ENCODE measurements at regions not wholly inside any gene's neighbourhood (a gene's known extent, or its start where the extent isn't known, plus 50 kb on each side); places are given as distances from the start of the nearest gene placed in this dataset.

GRCh38 chr2:235262750-235263149 lies 231.1 kb upstream of the AGAP1 start:
- WGBS (ENCODE audit: missing lambda C conversion rate): 98% methylated on average over 4 of the region's 4 CpGs
- CTCF ChIA-PET: interaction anchor here (0.6 to 3.2 kb wide), 5 partner anchors 11 to 1287 kb away, joined by 3 to 14 read pairs (median 4); no protein-coding TSS in a partner anchor
- no peak for FAIRE-seq

GRCh38 chr2:235263205-235264120 lies 230.4 kb upstream of the AGAP1 start:
- FAIRE-seq: no peak
- peak overlapping the region; percentile 22 for H3K4me3 ChIP-seq
- TF ChIP-seq, protein P1, sequence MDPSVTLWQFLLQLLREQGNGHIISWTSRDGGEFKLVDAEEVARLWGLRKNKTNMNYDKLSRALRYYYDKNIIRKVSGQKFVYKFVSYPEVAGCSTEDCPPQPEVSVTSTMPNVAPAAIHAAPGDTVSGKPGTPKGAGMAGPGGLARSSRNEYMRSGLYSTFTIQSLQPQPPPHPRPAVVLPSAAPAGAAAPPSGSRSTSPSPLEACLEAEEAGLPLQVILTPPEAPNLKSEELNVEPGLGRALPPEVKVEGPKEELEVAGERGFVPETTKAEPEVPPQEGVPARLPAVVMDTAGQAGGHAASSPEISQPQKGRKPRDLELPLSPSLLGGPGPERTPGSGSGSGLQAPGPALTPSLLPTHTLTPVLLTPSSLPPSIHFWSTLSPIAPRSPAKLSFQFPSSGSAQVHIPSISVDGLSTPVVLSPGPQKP (IDR thresholded peaks at IDR 0.05; ENCODE audit: low read depth, low read length): no peak
- TF ChIP-seq MAX (IDR thresholded peaks at IDR 0.05): peak; percentile 97
- no peak for TF ChIP-seq RNF2 (IDR thresholded peaks at IDR 0.05; ENCODE audit: borderline replicate concordance, low read depth)
- TF ChIP-seq ZC3H11A (IDR thresholded peaks at IDR 0.05): no peak
- no peak for TF ChIP-seq HEYL (CRISPR knock-in tag; IDR thresholded peaks at IDR 0.05)
- TF ChIP-seq, protein P2, sequence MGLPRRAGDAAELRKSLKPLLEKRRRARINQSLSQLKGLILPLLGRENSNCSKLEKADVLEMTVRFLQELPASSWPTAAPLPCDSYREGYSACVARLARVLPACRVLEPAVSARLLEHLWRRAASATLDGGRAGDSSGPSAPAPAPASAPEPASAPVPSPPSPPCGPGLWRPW (IDR thresholded peaks at IDR 0.05): no peak
- TF ChIP-seq HOXB13 (CRISPR knock-in tag; IDR thresholded peaks at IDR 0.05; ENCODE audit: low read depth): 0 out of 2 replicates have a peak, but pooled peaks have one; percentile 62
- no peak for TF ChIP-seq MAFK (IDR thresholded peaks at IDR 0.05; ENCODE audit: partially characterized antibody)
- no peak for TF ChIP-seq RCOR1 (IDR thresholded peaks at IDR 0.05; ENCODE audit: low read depth, low read length)
- TF ChIP-seq, protein P3, sequence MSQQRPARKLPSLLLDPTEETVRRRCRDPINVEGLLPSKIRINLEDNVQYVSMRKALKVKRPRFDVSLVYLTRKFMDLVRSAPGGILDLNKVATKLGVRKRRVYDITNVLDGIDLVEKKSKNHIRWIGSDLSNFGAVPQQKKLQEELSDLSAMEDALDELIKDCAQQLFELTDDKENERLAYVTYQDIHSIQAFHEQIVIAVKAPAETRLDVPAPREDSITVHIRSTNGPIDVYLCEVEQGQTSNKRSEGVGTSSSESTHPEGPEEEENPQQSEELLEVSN (IDR thresholded peaks at IDR 0.05; ENCODE audit: borderline replicate concordance, low read depth): peak; percentile 92
- no peak for TF ChIP-seq RFX5 (IDR thresholded peaks at IDR 0.05)
- TF ChIP-seq EHF (CRISPR knock-in tag; IDR thresholded peaks at IDR 0.05): no peak
- TF ChIP-seq FOXS1 (CRISPR knock-in tag; IDR thresholded peaks at IDR 0.05): no peak
- no peak for TF ChIP-seq SREBF2 (IDR thresholded peaks at IDR 0.05)
- TF ChIP-seq EHMT2 (IDR thresholded peaks at IDR 0.05; ENCODE audit: low read depth): no peak
- no peak for TF ChIP-seq PHF8 (IDR thresholded peaks at IDR 0.05; ENCODE audit: borderline replicate concordance, low read depth)
- no peak for TF ChIP-seq NFE2L2 (conservative IDR thresholded peaks at IDR 0.05; ENCODE audit: low read length)
- peak; percentile 42; the same call in 1 of the 2 replicates for TF ChIP-seq ZSCAN20 (CRISPR knock-in tag; IDR thresholded peaks at IDR 0.05)
- TF ChIP-seq KDM1A (IDR thresholded peaks at IDR 0.05; ENCODE audit: low read depth): no peak
- peak; percentile 25; the same call in 1 of the 2 replicates for TF ChIP-seq GATA3 (IDR thresholded peaks at IDR 0.05; ENCODE audit: borderline replicate concordance)
- no peak for TF ChIP-seq ESRRA (IDR thresholded peaks at IDR 0.05; ENCODE audit: borderline replicate concordance, low read length)
- TF ChIP-seq CEBPB (IDR thresholded peaks at IDR 0.05): peak; percentile 60 to 75
- no peak for TF ChIP-seq TP53 (CRISPR knock-in tag; IDR thresholded peaks at IDR 0.05)
- no peak for TF ChIP-seq POLR2AphosphoS2 (conservative IDR thresholded peaks at IDR 0.05; ENCODE audit: low read length)
- no peak for TF ChIP-seq NR3C1 (IDR thresholded peaks at IDR 0.05)
- no peak for TF ChIP-seq RARB (CRISPR knock-in tag; IDR thresholded peaks at IDR 0.05)
- no peak for TF ChIP-seq HDAC2 (IDR thresholded peaks at IDR 0.05)
- TF ChIP-seq HMGXB4 (CRISPR knock-in tag; IDR thresholded peaks at IDR 0.05; ENCODE audit: borderline replicate concordance): no peak
- TF ChIP-seq FOSL2 (IDR thresholded peaks at IDR 0.05): peak; percentile 76
- peak; percentile 93 for TF ChIP-seq FOSL2 (CRISPR knock-in tag; IDR thresholded peaks at IDR 0.05)
- TF ChIP-seq SMC3 (IDR thresholded peaks at IDR 0.05): peak; percentile 46
- peak in 1 of 2 experiments; percentile 55; a peak in 4 of 5 replicates for TF ChIP-seq RAD21 (conservative IDR thresholded peaks at IDR 0.05 in 1 of 2, IDR thresholded peaks at IDR 0.05 in 1 of 2)

More at GRCh38 chr2:235262750-235263149, 231.1 kb upstream of the AGAP1 start:
- Histone ChIP-seq H3K27ac (peak overlapping the region; percentile 86 to 88), H3K4me1 (peaks cover 36% of the 10 kb centered on the region), H3K4me3 (no peak overlapping the region; the same call in 2 of the 3 replicates), H3K9me3 (no peaks in the 10 kb centered on the region), H3K4me2 (peak overlapping the region; percentile 80)
- ATAC-seq: no peak
- POLR2A ChIA-PET: interaction anchor here (0.6 to 0.7 kb wide), 4 partner anchors 40 to 1795 kb away, joined by 3 to 7 read pairs (median 4); no protein-coding TSS in a partner anchor
- no peak for DNase-seq (ENCODE audit: low read depth in 1 of 2, low spot score in 1 of 2)
- TF ChIP-seq RCOR1 (IDR thresholded peaks at IDR 0.05; ENCODE audit: low read depth, low read length) (no peak), GATA3 (IDR thresholded peaks at IDR 0.05; ENCODE audit: borderline replicate concordance) (no peak), RAD21 (conservative IDR thresholded peaks at IDR 0.05 in 1 of 2, IDR thresholded peaks at IDR 0.05 in 1 of 2) (no peak), RNF2 (IDR thresholded peaks at IDR 0.05; ENCODE audit: borderline replicate concordance, low read depth) (no peak)

More at GRCh38 chr2:235263205-235264120, 230.4 kb upstream of the AGAP1 start:
- Histone ChIP-seq H3K27ac (peak overlapping the region; percentile 86 to 88), H3K4me1 (peaks cover 43% of the 10 kb centered on the region), H3K4me2 (peak overlapping the region; percentile 80), H3K9me3 (no peaks in the 10 kb centered on the region)
- ATAC-seq: peak; percentile 95 to 96
- peak; percentile 90 to 94 for DNase-seq (ENCODE audit: low read depth in 1 of 2, low spot score in 1 of 2)
- CTCF ChIA-PET: interaction anchor here (0.6 to 3.2 kb wide), 7 partner anchors 10 to 1288 kb away, joined by 3 to 14 read pairs (median 3); no protein-coding TSS in a partner anchor
- POLR2A ChIA-PET: interaction anchor here (0.6 to 0.7 kb wide), 4 partner anchors 41 to 1796 kb away, joined by 3 to 7 read pairs (median 4); no protein-coding TSS in a partner anchor
- WGBS (ENCODE audit: missing lambda C conversion rate): 9% methylated on average over 28 of the region's 28 CpGs
